ENCODE measurements at regions not wholly inside any gene's neighbourhood (a gene's known extent, or its start where the extent isn't known, plus 50 kb on each side); places are given as distances from the start of the nearest gene placed in this dataset.

Small RNA genes lying in the stretch of these regions (microRNA-seq; reads per million reads assigned to microRNA genes)
- 11.3 to 25.8 reads per million in 2 donors for gene MIR101-1
- 0 reads per million in 2 donors for gene MIR3671
